B cell (primary cell): ENCODE measurements at regions not wholly inside any gene's neighbourhood (a gene's known extent, or its start where the extent isn't known, plus 50 kb on each side); places are given as distances from the start of the nearest gene placed in this dataset.

Source experiments
- ATAC-seq: fragments of 200-7000 bp; cut with Tn5 transposase; one replicate; pipeline ENCODE4 v1.10.0; 2021; ENCODE audit warnings: low read depth, mild to moderate bottlenecking, moderate number of reproducible peaks, moderate library complexity
- CTCF ChIA-PET: fragments of 350-600 bp; sonication (Branson Sonifier 250); formaldehyde crosslinking; loops from one replicate; lab custom pipeline; 2021; ENCODE audit warnings: antibody characterized with exemption, inconsistent platforms; lab: Charles Lee
- POLR2A ChIA-PET: fragments of 350-600 bp; sonication (Branson Sonifier 250); formaldehyde crosslinking; loops from one replicate; lab custom pipeline; 2021; ENCODE audit warnings: antibody characterized with exemption; lab: Charles Lee
- DNase-seq: peaks from one replicate; pipeline ENCODE4 v3.0.0; 2013
- H2AFZ ChIP-seq: 2 replicates; pipeline ENCODE4 v1.6.1; 2012; ENCODE audit warnings: mild to moderate bottlenecking, low read depth, low read length; ENCODE audit not compliant: insufficient read depth, poor library complexity, severe bottlenecking
- H3K27ac ChIP-seq, 2 donors: 1 replicate in 1 of 2; 2 replicates in 1 of 2; pipeline ENCODE4 v1.5.1; 2012 to 2013; ENCODE audit warnings: low read length in 2 of 2, mild to moderate bottlenecking in 2 of 2, moderate library complexity in 1 of 2
- H3K27me3 ChIP-seq, 4 experiments: fragments of 200-600 bp in 1 of 4; sonication (generic) in 1 of 4; replicated peaks in 1 of 4; 1 replicate in 2 of 4; 2 replicates in 2 of 4; pipeline versions ENCODE4 v1.6.1 to v1.7.0; 2013 to 2016; ENCODE audit warnings: low read length in 3 of 4, mild to moderate bottlenecking in 2 of 4, mixed read lengths in 1 of 4, moderate library complexity in 1 of 4; ENCODE audit not compliant: insufficient read depth in 4 of 4, control insufficient read depth in 3 of 4; ENCODE audit errors: control extremely low read depth in 1 of 4
- H3K36me3 ChIP-seq, 2 experiments: replicated peaks in 1 of 2; 1 replicate in 1 of 2; 2 replicates in 1 of 2; pipeline versions ENCODE4 v1.6.1 to v1.7.1; 2013; ENCODE audit warnings: low read length in 1 of 2; ENCODE audit not compliant: insufficient read depth in 2 of 2, control insufficient read depth in 1 of 2; ENCODE audit errors: control extremely low read depth in 1 of 2, extremely low read depth in 1 of 2
- H3K4me1 ChIP-seq, 2 donors: fragments of 200-600 bp in 1 of 2; sonication (generic) in 1 of 2; 1 replicate in 1 of 2; 2 replicates in 1 of 2; pipeline versions ENCODE4 v1.5.1 to v1.6.1; 2013 to 2017; ENCODE audit warnings: low read length in 2 of 2; ENCODE audit not compliant: control insufficient read depth in 2 of 2, insufficient read depth in 2 of 2
- H3K4me2 ChIP-seq: replicated peaks from 2 replicates; pipeline ENCODE3; 2012; ENCODE audit warnings: mild to moderate bottlenecking, low read depth, low read length; ENCODE audit not compliant: poor library complexity, severe bottlenecking
- H3K4me3 ChIP-seq, 5 experiments: fragments of 200-600 bp in 1 of 5; sonication (generic) in 1 of 5; 1 replicate in 3 of 5; 2 replicates in 2 of 5; pipeline versions ENCODE4 v1.5.1 to v1.7.0; 2011 to 2016; ENCODE audit warnings: low read length in 4 of 5, mild to moderate bottlenecking in 4 of 5, low read depth in 2 of 5, control low read depth in 1 of 5, moderate library complexity in 1 of 5; ENCODE audit not compliant: insufficient read depth in 1 of 5; ENCODE audit errors: control extremely low read depth in 1 of 5, extremely low read depth in 1 of 5
- H3K79me2 ChIP-seq: fragments of 200-600 bp; sonication (generic); one replicate; pipeline ENCODE4 v1.6.0; 2016; ENCODE audit warnings: low read length; ENCODE audit not compliant: control insufficient read depth, insufficient read depth
- H3K9ac ChIP-seq: fragments of 200-600 bp; sonication (generic); 2 replicates; pipeline ENCODE4 v1.6.1; 2017; ENCODE audit warnings: mild to moderate bottlenecking, low read length, moderate library complexity
- H3K9me3 ChIP-seq, 3 donors: one replicate each; pipeline versions ENCODE4 v1.6.1 to v1.7.1; 2013; ENCODE audit warnings: low read length in 2 of 3; ENCODE audit not compliant: control insufficient read depth in 2 of 3, insufficient read depth in 1 of 3; ENCODE audit errors: control extremely low read depth in 1 of 3
- H4K20me1 ChIP-seq: 2 replicates; pipeline ENCODE4 v1.6.0; 2012; ENCODE audit warnings: mild to moderate bottlenecking, low read length; ENCODE audit not compliant: insufficient read depth, control insufficient read depth, poor library complexity, severe bottlenecking
- H3K27ac Mint-ChIP-seq: one replicate; pipeline ENCODE4 v1.8.0; 2021; ENCODE audit warnings: mixed read lengths
- H3K27me3 Mint-ChIP-seq: one replicate; pipeline ENCODE4 v1.8.0; 2021; ENCODE audit warnings: mixed read lengths
- H3K4me1 Mint-ChIP-seq: one replicate; pipeline ENCODE4 v1.8.0; 2021; ENCODE audit warnings: mixed read lengths
- H3K4me3 Mint-ChIP-seq: one replicate; pipeline ENCODE4 v1.8.0; 2021; ENCODE audit warnings: mixed read lengths
- H3K9me3 Mint-ChIP-seq: one replicate; pipeline ENCODE4 v1.8.0; 2022; ENCODE audit warnings: mixed read lengths; ENCODE audit not compliant: insufficient read depth
- CTCF ChIP-seq: fragments of 200-600 bp; IDR thresholded peaks from one replicate; pipeline ENCODE4 v1.8.0; 2022; ENCODE audit warnings: antibody characterized with exemption, mild to moderate bottlenecking
- EZH2 ChIP-seq: IDR thresholded peaks from 2 replicates; pipeline ENCODE4 v1.6.1; 2012; ENCODE audit warnings: borderline replicate concordance, low read depth, mild to moderate bottlenecking, moderate library complexity, low read length; ENCODE audit not compliant: insufficient read depth, poor library complexity, severe bottlenecking
- WGBS: methylation state at CpG from one replicate; pipeline ENCODE4 v1.1.5; 2013; ENCODE audit warnings: missing lambda C conversion rate; ENCODE audit not compliant: insufficient coverage; 5-methylcytosine and 5-hydroxymethylcytosine counted together
- intact Hi-C: fragments of 100-400 bp; cut with micrococcal nuclease; formaldehyde crosslinking; loops from one replicate; pipeline ENCODE4 v1.10.0; 2022

GRCh38 chr6:141562186-141562811 lies 570.4 kb upstream of the GJE1 start:
- Histone ChIP-seq H3K27ac (peak overlapping the region in 1 of 2 donors; percentile 0), H3K36me3 (no peaks in the 10 kb centered on the region), H3K4me1 (peaks cover 5 to 11% of the 10 kb centered on the region in 2 donors), H3K9ac (peak overlapping the region; percentile 63), H4K20me1 (no peaks in the 10 kb centered on the region), H3K27me3 (no peaks in the 10 kb centered on the region), H3K9me3 (no peaks in the 10 kb centered on the region), H3K4me2 (peak overlapping the region; percentile 67), H3K4me3 (peak overlapping the region; percentile 20 to 71 (median 53)), H2AFZ (peak overlapping the region; percentile 79), H3K79me2 (no peaks in the 10 kb centered on the region)
- peak; percentile 44 for ATAC-seq
- H3K9me3 Mint-ChIP-seq = no peaks in the 10 kb centered on the region
- ChIA-PET CTCF (interaction anchor here (0.6 to 4.0 kb wide), 7 partner anchors 8 to 647 kb away, joined by 3 to 20 read pairs (median 4); no protein-coding TSS in a partner anchor), POLR2A (interaction anchor here (0.7 kb wide), 1 partner anchor 79 kb away, joined by 9 read pairs; no protein-coding TSS in a partner anchor)
- peaks cover 4% of the 10 kb centered on the region for H3K27me3 Mint-ChIP-seq
- no peak for TF ChIP-seq CTCF
- no peak for TF ChIP-seq EZH2
- intact Hi-C loops = loop anchor here (1.0 to 10.0 kb wide), 6 partner anchors 15 to 1680 kb away; no protein-coding TSS in a partner anchor
- 0% methylated on average over 6 of the region's 15 CpGs for WGBS
- DNase-seq = no peak
- peak overlapping the region; percentile 56 for H3K27ac Mint-ChIP-seq
- peak overlapping the region; percentile 83 for H3K4me3 Mint-ChIP-seq
- peaks cover 10% of the 10 kb centered on the region for H3K4me1 Mint-ChIP-seq

GRCh38 chr6:141561154-141561553 lies 571.6 kb upstream of the GJE1 start:
- CTCF ChIA-PET = interaction anchor here (0.6 to 2.2 kb wide), 7 partner anchors 15 to 1759 kb away, joined by 3 to 9 read pairs (median 3); no protein-coding TSS in a partner anchor
- Mint-ChIP-seq H3K9me3 (no peaks in the 10 kb centered on the region), H3K27ac (no peak overlapping the region), H3K4me3 (no peak overlapping the region), H3K27me3 (peaks cover 4% of the 10 kb centered on the region), H3K4me1 (peaks cover 10% of the 10 kb centered on the region)
- Histone ChIP-seq H2AFZ (no peak overlapping the region), H3K9ac (no peak overlapping the region), H3K36me3 (no peaks in the 10 kb centered on the region), H3K27ac (no peak overlapping the region), H3K9me3 (no peaks in the 10 kb centered on the region), H3K4me2 (no peak overlapping the region), H3K27me3 (no peaks in the 10 kb centered on the region), H3K79me2 (no peaks in the 10 kb centered on the region), H3K4me3 (no peak overlapping the region), H3K4me1 (peaks cover 5 to 11% of the 10 kb centered on the region in 2 donors), H4K20me1 (no peaks in the 10 kb centered on the region)
- intact Hi-C loops = loop anchor here (5.0 to 10.0 kb wide), 4 partner anchors 179 to 1679 kb away; no protein-coding TSS in a partner anchor
- POLR2A ChIA-PET = no interaction called here
- WGBS = no CpG with 5 or more reads among the region's 3 CpGs
- DNase-seq (no peak), ATAC-seq (no peak)
- no peak for TF ChIP-seq CTCF
- no peak for TF ChIP-seq EZH2
